Endothelial cell of umbilical vein (primary cell): ENCODE measurements at regions not wholly inside any gene's neighbourhood (a gene's known extent, or its start where the extent isn't known, plus 50 kb on each side); places are given as distances from the start of the nearest gene placed in this dataset.

Experiments used
- BruUV-seq: library from RNA; stranded (reverse); fragments of 400-500 nt; replicated peaks from 2 replicates; lab custom pipeline; 2021; lab: Mats Ljungman, UMichigan
- CTCF ChIA-PET: fragments of 300-600, 350-600 bp; sonication (Branson Sonifier 250); formaldehyde crosslinking; loops from one replicate; lab custom pipeline; 2021; ENCODE audit warnings: antibody characterized with exemption, inconsistent platforms; lab: Charles Lee
- POLR2A ChIA-PET: fragments of 300-600, 350-600 bp; sonication (Branson Sonifier 250); formaldehyde crosslinking; loops from one replicate; lab custom pipeline; 2021; ENCODE audit warnings: antibody characterized with exemption, inconsistent platforms; lab: Charles Lee
- DNase-seq: peaks from one replicate; pipeline ENCODE4 v3.0.0-alpha.2; 2011; ENCODE audit warnings: low read depth, low spot score
- FAIRE-seq: peaks from 2 replicates; lab custom pipeline; 2011; peaks lifted over from hg19 to GRCh38; lab: Jason Lieb, UNC
- H2AFZ ChIP-seq: 2 replicates; pipeline ENCODE4 v1.6.0; 2012; ENCODE audit warnings: low read depth, low read length, control low read depth, inconsistent platforms
- H3K27ac ChIP-seq: 2 replicates; pipeline ENCODE4 v1.5.1; 2011; ENCODE audit warnings: low read depth, mild to moderate bottlenecking, control low read depth, low read length, moderate library complexity; ENCODE audit not compliant: insufficient read depth
- H3K27me3 ChIP-seq, 2 experiments: 2 replicates each; pipeline versions ENCODE4 v1.6.0 to v1.6.1; 2011; ENCODE audit warnings: low read length in 2 of 2, mixed read lengths in 1 of 2; ENCODE audit not compliant: control insufficient read depth in 2 of 2, insufficient read depth in 2 of 2
- H3K36me3 ChIP-seq, 2 experiments: 2 replicates in 1 of 2; 3 replicates in 1 of 2; pipeline ENCODE4 v1.5.1; 2011; ENCODE audit warnings: low read length in 2 of 2, mild to moderate bottlenecking in 1 of 2, moderate library complexity in 1 of 2; ENCODE audit not compliant: control insufficient read depth in 2 of 2, insufficient read depth in 2 of 2; ENCODE audit errors: extremely low read depth in 1 of 2
- H3K4me1 ChIP-seq: 3 replicates; pipeline ENCODE4 v1.5.1; 2011; ENCODE audit warnings: mild to moderate bottlenecking, low read length; ENCODE audit not compliant: control insufficient read depth, insufficient read depth; ENCODE audit errors: extremely low read depth
- H3K4me2 ChIP-seq: 2 replicates; pipeline ENCODE4 v1.6.1; 2011; ENCODE audit warnings: low read length, control low read depth, mixed read lengths; ENCODE audit not compliant: insufficient read depth
- H3K4me3 ChIP-seq, 3 experiments: fragments of 200-600 bp in 1 of 3; sonication (generic), shearing (Covaris generic) in 1 of 3; replicated peaks in 1 of 3; 2 replicates each; pipeline ENCODE4 v1.5.1; 2011 to 2016; ENCODE audit warnings: control low read depth in 3 of 3, low read length in 3 of 3, mild to moderate bottlenecking in 2 of 3, inconsistent platforms in 1 of 3, low read depth in 1 of 3, moderate library complexity in 1 of 3; ENCODE audit not compliant: insufficient read depth in 1 of 3
- H3K79me2 ChIP-seq: 2 replicates; pipeline ENCODE4 v1.6.0; 2012; ENCODE audit warnings: low read length, inconsistent platforms; ENCODE audit not compliant: control insufficient read depth, insufficient read depth
- H3K9ac ChIP-seq: replicated peaks from 2 replicates; pipeline ENCODE3; 2011; ENCODE audit warnings: low read length, control low read depth; ENCODE audit not compliant: insufficient read depth; ENCODE audit errors: extremely low read depth
- H3K9me1 ChIP-seq: replicated peaks from 3 replicates; pipeline ENCODE4 v1.6.0; 2011; ENCODE audit warnings: mild to moderate bottlenecking, low read length; ENCODE audit not compliant: control insufficient read depth, insufficient read depth; ENCODE audit errors: extremely low read depth
- H3K9me3 ChIP-seq: replicated peaks from 2 replicates; pipeline ENCODE4 v1.5.1; 2012; ENCODE audit warnings: low read length, inconsistent platforms; ENCODE audit not compliant: control insufficient read depth, insufficient read depth
- H4K20me1 ChIP-seq: replicated peaks from 2 replicates; pipeline ENCODE3; 2011; ENCODE audit warnings: mild to moderate bottlenecking, low read length; ENCODE audit not compliant: control insufficient read depth, insufficient read depth; ENCODE audit errors: extremely low read depth
- CTCF ChIP-seq, 2 donors: IDR thresholded peaks; 1 replicate in 1 of 2; 2 replicates in 1 of 2; pipeline ENCODE4 v1.5.1; 2011; ENCODE audit warnings: low read length in 2 of 2, mild to moderate bottlenecking in 2 of 2, moderate library complexity in 2 of 2, control low read depth in 1 of 2, inconsistent platforms in 1 of 2, low read depth in 1 of 2; ENCODE audit not compliant: insufficient read depth in 1 of 2; ENCODE audit errors: extremely low read depth in 1 of 2
- EZH2 ChIP-seq: IDR thresholded peaks from 2 replicates; pipeline ENCODE4 v1.6.1; 2012; ENCODE audit warnings: borderline replicate concordance, low read depth, mild to moderate bottlenecking, moderate library complexity, low read length, inconsistent platforms; ENCODE audit not compliant: severe bottlenecking
- FOS ChIP-seq: IDR thresholded peaks from 2 replicates; pipeline ENCODE4 v1.6.1; 2011; ENCODE audit warnings: mild to moderate bottlenecking, low read length, moderate library complexity, borderline replicate concordance; ENCODE audit not compliant: insufficient read depth
- GATA2 ChIP-seq: IDR thresholded peaks from 2 replicates; pipeline ENCODE4 v1.7.0; 2011; ENCODE audit warnings: low read depth, mild to moderate bottlenecking, moderate library complexity, mixed read lengths, low read length; ENCODE audit not compliant: insufficient read length, insufficient read depth
- JUN ChIP-seq: IDR thresholded peaks from 2 replicates; pipeline ENCODE4 v1.6.1; 2011; ENCODE audit warnings: borderline replicate concordance, low read depth; ENCODE audit not compliant: insufficient read length, insufficient read depth
- MAX ChIP-seq: IDR thresholded peaks from 2 replicates; pipeline ENCODE4 v1.6.1; 2011; ENCODE audit not compliant: insufficient read depth, insufficient read length
- MYC ChIP-seq: IDR thresholded peaks from one replicate; pipeline ENCODE4 v1.6.1; 2011; ENCODE audit warnings: mild to moderate bottlenecking, low read depth, low read length
- POLR2A ChIP-seq: IDR thresholded peaks from 2 replicates; pipeline ENCODE4 v1.6.1; 2012; ENCODE audit warnings: low read depth, mild to moderate bottlenecking, control low read depth, low read length
- POLR2AphosphoS5 ChIP-seq: IDR thresholded peaks from 2 replicates; pipeline ENCODE4 v1.6.1; 2012; ENCODE audit warnings: low read depth, mild to moderate bottlenecking, control low read depth, low read length, moderate library complexity; ENCODE audit not compliant: insufficient read depth
- dilution Hi-C: fragments of 300-500 bp; cut with MboI; formaldehyde crosslinking; loops from one replicate; pipeline ENCODE4 v1.15.0; 2019; ENCODE audit warnings: low sequenced_read_pairs; ENCODE audit not compliant: extremely low pct_ligation_motif_present
- intact Hi-C: fragments of 100-400 bp; cut with micrococcal nuclease; formaldehyde crosslinking; loops from one replicate; pipeline ENCODE4 v1.10.0; 2022

GRCh38 chr6:44503471-44503870, 116.0 kb downstream of the CDC5L start:
- ChIA-PET CTCF (no interaction called here), POLR2A (no interaction called here)
- Histone ChIP-seq H3K36me3 (no peaks in the 10 kb centered on the region), H3K79me2 (no peaks in the 10 kb centered on the region), H3K27me3 (peaks cover 2% of the 10 kb centered on the region in 2 experiments), H4K20me1 (no peaks in the 10 kb centered on the region), H3K4me3 (no peak overlapping the region), H3K9me3 (no peaks in the 10 kb centered on the region), H3K9ac (no peak overlapping the region), H3K9me1 (no peaks in the 10 kb centered on the region), H3K27ac (no peak overlapping the region), H3K4me2 (no peak overlapping the region), H3K4me1 (no peaks in the 10 kb centered on the region), H2AFZ (no peak overlapping the region)
- dilution Hi-C loops, result no loop called here
- intact Hi-C loops, result no loop called here
- FAIRE-seq (no peak), DNase-seq (no peak)
- no TSS peak for BruUV-seq
- TF ChIP-seq POLR2AphosphoS5, result no peak
- no peak for TF ChIP-seq MYC
- TF ChIP-seq JUN, result no peak
- no peak for TF ChIP-seq FOS
- TF ChIP-seq GATA2, result no peak
- TF ChIP-seq EZH2, result no peak
- no peak for TF ChIP-seq POLR2A
- TF ChIP-seq CTCF (IDR thresholded peaks at IDR 0.05; ENCODE audit: extremely low read depth in 1 of 2, insufficient read depth in 1 of 2, low read depth in 1 of 2, low read length in 2 of 2), result no peak
- no peak for TF ChIP-seq MAX
